Activated gamma-delta T cell treated with anti-CD3 and anti-CD28 coated beads, Interleukin-2, amount 50 U/mL, for 16 hours (primary cell): ENCODE measurements at regions not wholly inside any gene's neighbourhood (a gene's known extent, or its start where the extent isn't known, plus 50 kb on each side); places are given as distances from the start of the nearest gene placed in this dataset.

ENCODE experiments used
- DNase-seq: peaks from one replicate; pipeline ENCODE4 v3.0.0-alpha.2; 2020; ENCODE audit warnings: low read depth

GRCh38 chr6:14635934-14636591 lies 518.5 kb downstream of the CD83 start:
- no peak for DNase-seq

GRCh38 chr6:14638435-14638905 lies 520.9 kb downstream of the CD83 start:
- DNase-seq, result no peak

GRCh38 chr6:14638906-14639761 lies 521.6 kb downstream of the CD83 start:
- DNase-seq, result no peak

- no peak for DNase-seq
Observed at GRCh38 chr6:14639983-14640599, 522.5 kb downstream of the CD83 start.

DNA sequence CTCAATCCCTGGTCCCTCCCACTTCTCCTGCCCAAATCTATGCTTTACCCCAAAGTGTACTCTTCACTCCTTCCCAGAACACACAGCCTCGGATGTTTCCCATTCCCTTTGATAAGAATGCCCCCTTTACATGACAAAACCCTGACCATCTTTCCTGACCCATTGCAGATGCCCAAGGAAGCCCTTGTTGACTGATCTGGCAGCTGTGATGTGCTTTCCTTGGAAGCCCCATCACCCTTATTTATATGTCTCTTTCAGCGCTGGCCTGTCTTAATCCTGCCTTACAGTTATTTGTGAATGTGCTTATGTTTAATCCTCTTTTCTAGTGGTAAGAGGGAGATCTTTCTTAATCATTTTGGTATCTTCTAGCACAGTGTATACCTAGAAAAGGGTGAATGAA lies 523.1 kb downstream of the CD83 start:
- DNase-seq, result no peak

- no peak for DNase-seq
Observed at GRCh38 chr6:14641423-14642135, 524.0 kb downstream of the CD83 start.

GRCh38 chr6:14642136-14642505 lies 524.5 kb downstream of the CD83 start:
- no peak for DNase-seq

GRCh38 chr6:14642842-14643241 lies 525.3 kb downstream of the CD83 start:
- DNase-seq, result no peak

- DNase-seq, result no peak
Observed at GRCh38 chr6:14644381-14644780, 526.8 kb downstream of the CD83 start.

GRCh38 chr6:14645221-14645620 lies 527.6 kb downstream of the CD83 start:
- DNase-seq, result no peak

DNA sequence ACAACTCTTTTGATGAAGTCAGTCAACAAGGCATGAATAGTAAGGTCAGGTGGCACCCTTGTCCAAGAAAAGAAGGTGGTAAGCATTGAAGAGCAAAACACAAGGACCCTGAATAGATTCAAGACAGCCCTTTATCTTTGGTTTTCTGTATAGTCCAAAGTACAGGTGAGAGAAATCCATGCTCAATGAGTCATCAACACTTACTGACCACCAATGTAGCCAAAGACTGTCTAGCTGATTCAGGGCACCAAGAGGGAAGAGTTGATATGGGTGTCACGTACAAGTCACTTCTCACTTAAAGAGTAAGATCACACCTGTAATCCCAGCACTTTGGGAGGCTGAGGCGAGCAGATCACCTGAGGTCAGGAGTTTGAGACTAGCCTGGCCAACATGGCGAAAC lies 528.3 kb downstream of the CD83 start:
- no peak for DNase-seq

- DNase-seq, result no peak
Observed at GRCh38 chr6:14646371-14646770, 528.8 kb downstream of the CD83 start.

- DNase-seq, result no peak
Observed at GRCh38 chr6:14647357-14647756, 529.8 kb downstream of the CD83 start.

DNA sequence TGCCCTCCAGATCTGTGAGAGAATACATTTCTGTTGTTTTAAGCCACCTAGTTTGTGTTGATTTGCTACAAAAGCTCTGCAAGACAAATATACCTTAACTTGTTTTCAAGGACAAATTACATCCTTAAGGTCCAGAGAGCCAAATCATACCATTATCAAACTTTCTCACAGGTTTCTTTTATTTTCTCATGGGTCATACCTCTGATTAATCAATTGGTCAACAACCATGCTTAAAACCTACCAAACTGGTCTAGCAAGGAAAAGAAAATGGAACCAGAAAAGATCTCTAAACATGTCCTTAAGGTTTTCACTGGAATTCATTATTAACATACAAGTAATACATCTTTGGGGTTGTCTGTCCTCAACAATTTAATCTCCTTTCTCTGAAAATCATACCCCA lies 535.0 kb downstream of the CD83 start:
- DNase-seq, result no peak

DNA sequence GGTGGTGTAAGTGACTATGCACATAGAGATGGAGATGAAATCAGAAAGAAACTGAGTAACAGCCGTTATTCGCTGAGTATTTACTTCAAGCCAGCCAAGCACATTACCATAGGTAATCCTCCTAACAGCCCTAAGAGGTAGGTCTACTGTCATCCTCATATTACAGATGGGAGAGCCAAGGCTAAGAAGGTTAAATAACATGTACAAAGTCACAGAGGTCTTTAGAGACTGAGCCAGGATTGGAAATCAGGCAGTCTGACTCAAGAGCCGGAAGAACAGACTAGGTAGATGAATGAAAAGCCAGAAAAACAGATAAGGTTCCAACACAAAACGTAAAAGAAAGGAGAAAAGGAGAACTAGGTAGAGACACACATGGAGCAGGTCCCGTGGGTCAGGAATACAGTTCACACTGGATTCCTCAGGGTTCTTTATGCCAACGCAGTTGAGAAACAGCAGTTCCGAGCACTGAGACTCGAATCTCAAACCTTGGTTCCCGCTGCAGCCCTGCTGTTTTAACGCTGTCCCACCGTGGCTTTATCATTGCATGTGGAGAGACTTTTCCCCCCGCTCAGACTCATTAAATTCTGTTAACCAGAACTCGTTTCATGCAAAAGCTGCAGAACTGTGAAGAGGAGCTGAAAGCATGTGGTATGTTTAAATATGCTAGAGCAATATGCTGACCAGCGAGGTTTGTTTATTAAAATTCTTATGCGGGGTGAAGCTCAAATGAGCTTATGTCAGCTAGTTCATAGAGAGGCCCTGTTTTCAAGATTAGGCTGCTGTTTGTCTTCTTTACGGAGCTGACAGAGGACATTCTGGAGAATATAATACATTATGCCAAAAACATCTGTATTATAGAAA lies 537.9 kb downstream of the CD83 start:
- DNase-seq, result no peak

- no peak for DNase-seq
Observed at GRCh38 chr6:14656078-14656521, 538.5 kb downstream of the CD83 start.

DNA sequence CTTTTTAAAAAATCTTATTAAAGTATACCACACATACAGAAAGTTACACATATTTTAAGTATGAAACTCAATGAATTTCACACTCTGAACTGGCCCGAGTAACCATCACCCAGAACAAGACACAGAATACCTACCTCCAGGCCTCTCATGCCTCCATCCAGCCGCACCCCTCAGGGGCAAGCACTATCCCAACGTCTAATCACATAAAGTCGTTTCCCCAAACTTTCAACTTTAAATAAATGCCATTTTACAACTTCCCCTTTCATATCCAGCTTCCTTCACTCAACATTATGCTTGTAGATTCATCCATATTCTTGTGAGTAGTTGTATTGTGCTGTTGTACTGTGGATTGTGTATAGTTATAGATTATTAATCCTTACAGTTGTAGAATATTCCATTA lies 539.1 kb downstream of the CD83 start:
- no peak for DNase-seq

DNA sequence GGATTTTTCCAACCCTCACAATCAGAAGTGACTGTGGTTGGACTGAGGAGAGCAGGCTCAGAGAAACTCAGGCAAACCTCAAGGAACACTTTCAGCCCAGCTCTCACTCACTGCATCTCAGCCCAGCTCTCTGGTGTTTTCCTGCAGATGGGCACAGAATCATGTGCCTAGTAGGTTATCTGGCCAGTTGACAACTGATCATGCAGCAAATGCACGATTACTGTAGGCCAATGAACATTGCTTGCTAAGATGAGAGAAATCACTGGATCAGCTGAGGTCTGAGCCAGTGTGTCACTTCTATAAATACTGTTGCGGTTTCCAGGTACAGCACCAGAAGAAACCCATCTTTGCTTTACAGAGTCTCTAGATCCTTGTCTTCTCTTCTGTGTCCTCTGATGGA lies 540.5 kb downstream of the CD83 start:
- no peak for DNase-seq

DNA sequence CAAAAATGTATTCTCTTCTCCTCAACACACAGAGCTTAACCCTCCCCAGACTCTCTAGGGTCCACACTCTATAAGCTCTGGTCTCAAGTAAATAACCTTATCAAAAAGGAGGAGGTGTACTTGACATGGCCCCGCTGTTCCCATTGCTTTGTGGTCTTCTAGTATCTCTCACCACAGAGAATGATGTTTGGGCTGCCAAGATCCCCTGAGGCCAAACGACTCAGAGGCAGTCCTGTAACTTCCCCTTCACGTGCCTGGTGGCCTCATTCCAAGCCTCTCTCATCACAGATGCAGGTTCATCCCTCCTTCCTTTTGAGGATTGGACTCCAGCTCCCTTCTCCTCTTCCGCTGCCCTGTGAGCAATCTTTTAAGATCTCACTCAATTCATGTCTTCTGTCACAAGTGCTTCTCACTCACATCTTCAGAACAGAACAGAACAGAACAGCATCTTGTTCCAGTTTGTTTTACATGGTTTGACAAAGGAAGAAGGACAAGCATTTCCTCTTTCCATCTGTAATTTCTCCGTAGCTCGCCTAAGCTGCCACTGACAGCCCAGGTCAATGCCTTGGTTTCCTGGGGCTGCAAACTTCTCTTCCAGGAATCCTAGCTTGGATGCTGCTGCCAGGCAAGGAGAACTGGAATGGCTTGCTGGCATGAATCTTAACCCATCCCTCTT lies 541.5 kb downstream of the CD83 start:
- DNase-seq, result no peak

DNA sequence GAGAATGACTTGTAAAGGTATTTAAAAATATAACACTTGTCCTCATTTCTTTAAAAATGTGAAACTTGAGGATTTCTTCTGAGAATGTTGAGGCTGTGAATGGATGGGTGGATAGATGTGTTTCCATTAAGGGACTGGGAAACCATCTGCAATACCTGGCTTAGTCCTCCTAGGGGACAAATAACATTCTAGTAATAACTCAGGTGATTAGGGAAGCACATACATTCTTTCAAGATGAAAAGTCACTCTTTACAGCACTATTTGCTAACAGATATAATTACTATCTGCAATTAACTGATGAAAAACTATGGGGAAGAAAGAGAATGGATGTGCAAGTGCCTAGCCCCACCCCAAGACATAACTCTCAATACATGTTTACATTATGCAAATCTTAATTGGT lies 542.3 kb downstream of the CD83 start:
- no peak for DNase-seq
